DMS 273 (cell line): ENCODE measurements at regions not wholly inside any gene's neighbourhood (a gene's known extent, or its start where the extent isn't known, plus 50 kb on each side); places are given as distances from the start of the nearest gene placed in this dataset.
A peak's percentile ranks its signal among the peaks of the same experiment; 100 is the strongest.

ENCODE experiments used
- DNase-seq: peaks from one replicate; lab custom pipeline; 2025; ENCODE audit not compliant: unreplicated experiment; lab: John Stamatoyannopoulos, UW

- peak; percentile 3 for DNase-seq
Measured at GRCh38 chr21:16608209-16608830, 878.5 kb downstream of the USP25 start.

GRCh38 chr21:16619281-16619680, 889.5 kb downstream of the USP25 start:
- DNase-seq = no peak

- peak; percentile 8 for DNase-seq
Measured at GRCh38 chr21:16620786-16621320, 891.1 kb downstream of the USP25 start.

- DNase-seq = peak; percentile 44
Measured at GRCh38 chr21:16624479-16625118, 888.2 kb upstream of the CXADR start.

- peak; percentile 12 for DNase-seq
Measured at GRCh38 chr21:16625491-16625890, 887.4 kb upstream of the CXADR start.

- DNase-seq = peak; percentile 11
Measured at GRCh38 chr21:16633831-16634459, 878.9 kb upstream of the CXADR start.

GRCh38 chr21:16634515-16634914, 878.3 kb upstream of the CXADR start:
- peak; percentile 3 for DNase-seq

- no peak for DNase-seq
Measured at GRCh38 chr21:16640297-16641027, 872.4 kb upstream of the CXADR start.

GRCh38 chr21:16642353-16642752, 870.5 kb upstream of the CXADR start:
- DNase-seq = no peak

GRCh38 chr21:16644685-16645084, 868.2 kb upstream of the CXADR start:
- no peak for DNase-seq

- DNase-seq = no peak
Measured at GRCh38 chr21:16650714-16651366, 862.0 kb upstream of the CXADR start.

- no peak for DNase-seq
Measured at GRCh38 chr21:16651956-16652355, 860.9 kb upstream of the CXADR start.

GRCh38 chr21:16663436-16663835, 849.4 kb upstream of the CXADR start:
- no peak for DNase-seq

- DNase-seq = no peak
Measured at GRCh38 chr21:16667395-16667794, 845.4 kb upstream of the CXADR start.

- no peak for DNase-seq
Measured at GRCh38 chr21:16674949-16675348, 837.9 kb upstream of the CXADR start.

- DNase-seq = no peak
Measured at GRCh38 chr21:16676391-16676790, 836.5 kb upstream of the CXADR start.

- no peak for DNase-seq
Measured at GRCh38 chr21:16678429-16679160, 834.2 kb upstream of the CXADR start.

- no peak for DNase-seq
Measured at GRCh38 chr21:16695074-16695473, 817.8 kb upstream of the CXADR start.

GRCh38 chr21:16707274-16707673, 805.6 kb upstream of the CXADR start:
- DNase-seq = no peak

- DNase-seq = no peak
Measured at GRCh38 chr21:16708101-16708835, 804.6 kb upstream of the CXADR start.
